Prostate gland (tissue), 2 donors: ENCODE measurements at regions not wholly inside any gene's neighbourhood (a gene's known extent, or its start where the extent isn't known, plus 50 kb on each side); places are given as distances from the start of the nearest gene placed in this dataset.

Experiments used
- CTCF ChIP-seq, 4 experiments: fragments of 200-600 bp in 2 of 4; fragments of 450-650 bp in 2 of 4; sonication (generic) in 2 of 4; IDR thresholded peaks; 1 replicate in 3 of 4; 2 replicates in 1 of 4; pipeline ENCODE4 v1.5.1; 2016 to 2019; ENCODE audit warnings: antibody characterized with exemption in 4 of 4, mild to moderate bottlenecking in 2 of 4, moderate library complexity in 2 of 4
- POLR2A ChIP-seq: fragments of 450-650 bp; IDR thresholded peaks from one replicate; pipeline ENCODE4 v1.6.1; 2016; ENCODE audit warnings: antibody characterized with exemption, mild to moderate bottlenecking

- TF ChIP-seq POLR2A (no peak), CTCF (IDR thresholded peaks at IDR 0.05) (no peak)
These were observed 888.7 kb upstream of the CNTNAP5 start for GRCh38 chr2:123136419-123136818.
